22Rv1 (cell line): ENCODE measurements at regions not wholly inside any gene's neighbourhood (a gene's known extent, or its start where the extent isn't known, plus 50 kb on each side); places are given as distances from the start of the nearest gene placed in this dataset.

Experiments used
- ZFX ChIP-seq: fragments of 450-650 bp; IDR thresholded peaks from 2 replicates; pipeline ENCODE4 v1.6.1; 2017; ENCODE audit warnings: antibody characterized with exemption, borderline replicate concordance
- TF ChIP-seq, protein P1 (sequence below): fragments of 450-650 bp; IDR thresholded peaks from 2 replicates; pipeline ENCODE4 v1.5.1; 2017; ENCODE audit warnings: mild to moderate bottlenecking

DNA sequence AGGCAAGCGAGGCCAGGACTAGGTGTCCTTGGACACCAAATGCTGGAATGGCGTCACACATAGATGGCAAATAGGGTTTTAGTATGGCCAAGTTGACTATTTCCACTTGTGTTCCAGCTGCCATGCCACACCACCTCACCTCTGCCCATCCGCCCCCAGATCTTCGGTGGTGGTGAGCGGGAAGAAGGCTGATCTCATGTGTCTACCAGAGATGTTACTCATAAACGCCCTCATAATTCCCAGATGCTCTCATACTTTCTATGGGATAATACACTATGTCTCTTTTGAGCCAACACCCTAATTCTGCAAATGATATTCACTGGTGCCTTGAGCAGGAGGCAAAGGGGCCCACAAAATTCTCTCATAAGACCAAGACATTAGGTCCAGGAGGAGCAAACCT lies 281.1 kb upstream of the FN1 start:
- TF ChIP-seq, protein P1, sequence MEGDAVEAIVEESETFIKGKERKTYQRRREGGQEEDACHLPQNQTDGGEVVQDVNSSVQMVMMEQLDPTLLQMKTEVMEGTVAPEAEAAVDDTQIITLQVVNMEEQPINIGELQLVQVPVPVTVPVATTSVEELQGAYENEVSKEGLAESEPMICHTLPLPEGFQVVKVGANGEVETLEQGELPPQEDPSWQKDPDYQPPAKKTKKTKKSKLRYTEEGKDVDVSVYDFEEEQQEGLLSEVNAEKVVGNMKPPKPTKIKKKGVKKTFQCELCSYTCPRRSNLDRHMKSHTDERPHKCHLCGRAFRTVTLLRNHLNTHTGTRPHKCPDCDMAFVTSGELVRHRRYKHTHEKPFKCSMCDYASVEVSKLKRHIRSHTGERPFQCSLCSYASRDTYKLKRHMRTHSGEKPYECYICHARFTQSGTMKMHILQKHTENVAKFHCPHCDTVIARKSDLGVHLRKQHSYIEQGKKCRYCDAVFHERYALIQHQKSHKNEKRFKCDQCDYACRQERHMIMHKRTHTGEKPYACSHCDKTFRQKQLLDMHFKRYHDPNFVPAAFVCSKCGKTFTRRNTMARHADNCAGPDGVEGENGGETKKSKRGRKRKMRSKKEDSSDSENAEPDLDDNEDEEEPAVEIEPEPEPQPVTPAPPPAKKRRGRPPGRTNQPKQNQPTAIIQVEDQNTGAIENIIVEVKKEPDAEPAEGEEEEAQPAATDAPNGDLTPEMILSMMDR, result no peak
- TF ChIP-seq ZFX, result no peak
